Stimulated activated CD4-positive, alpha-beta T cell treated with anti-CD3 and anti-CD28 coated beads, Interleukin-12 subunit alpha, Interleukin-12 subunit beta, amount 100 ng/mL, for 4 hours (primary cell): ENCODE measurements at regions not wholly inside any gene's neighbourhood (a gene's known extent, or its start where the extent isn't known, plus 50 kb on each side); places are given as distances from the start of the nearest gene placed in this dataset.

ENCODE experiments used
- DNase-seq: peaks from one replicate; pipeline ENCODE4 v3.0.0-alpha.2; 2020

DNA sequence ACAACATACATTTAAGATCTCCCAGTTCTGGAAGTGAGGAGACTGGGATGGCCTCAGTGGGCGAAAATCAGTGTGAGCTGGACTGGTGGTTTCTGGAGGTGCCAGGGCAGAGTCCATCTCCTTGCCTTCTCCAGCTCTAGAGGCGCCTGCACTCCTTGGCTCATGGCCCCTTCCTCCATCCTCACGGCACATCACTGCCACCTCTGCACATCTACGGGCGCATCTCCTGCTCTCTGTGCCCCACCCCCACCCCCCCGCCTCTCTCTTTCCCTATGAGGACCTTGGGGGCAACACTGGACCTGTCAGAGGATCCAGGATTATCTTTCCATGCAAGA is 62.8 kb upstream of the DIO3 start:
- DNase-seq = no peak

DNA sequence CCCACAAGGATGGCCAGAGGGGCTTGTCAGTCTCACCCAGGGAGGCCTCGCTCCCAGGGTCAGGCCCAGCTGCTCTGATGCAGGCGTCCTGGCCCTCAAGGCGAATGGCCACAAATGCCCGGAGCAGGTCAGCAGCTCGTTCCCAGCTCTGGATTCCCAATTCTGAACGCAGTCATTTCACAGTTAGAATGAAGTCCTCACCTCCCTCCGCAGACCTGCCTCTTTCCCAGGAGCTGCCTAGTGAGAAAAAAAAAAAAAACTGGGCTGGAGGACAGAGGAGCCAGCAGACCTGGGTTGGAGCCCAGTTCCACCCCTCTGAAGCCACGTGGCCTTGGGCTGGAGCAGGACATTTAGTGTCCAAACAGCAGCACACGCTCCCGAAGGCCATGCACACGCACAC is 62.2 kb upstream of the DIO3 start:
- no peak for DNase-seq

DNA sequence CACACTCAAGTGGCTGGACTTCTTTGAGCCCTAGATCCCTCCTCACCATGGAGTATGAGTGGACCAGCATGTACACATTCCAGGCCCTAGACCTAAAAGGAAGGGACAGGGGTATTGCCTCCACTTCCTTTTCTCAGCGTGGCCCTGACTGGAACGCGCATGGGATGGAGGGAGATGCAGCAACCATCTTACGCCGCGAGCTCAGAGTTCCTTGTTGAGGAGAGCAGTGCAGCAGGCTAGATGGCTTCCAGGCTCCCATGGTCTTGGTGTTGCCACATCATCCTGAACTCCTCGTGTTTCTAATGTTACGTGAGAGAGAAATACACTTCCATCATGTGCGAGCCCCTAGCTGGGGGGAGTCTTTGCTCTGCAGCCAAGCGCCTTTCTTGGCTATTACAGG is 61.8 kb upstream of the DIO3 start:
- no peak for DNase-seq

DNA sequence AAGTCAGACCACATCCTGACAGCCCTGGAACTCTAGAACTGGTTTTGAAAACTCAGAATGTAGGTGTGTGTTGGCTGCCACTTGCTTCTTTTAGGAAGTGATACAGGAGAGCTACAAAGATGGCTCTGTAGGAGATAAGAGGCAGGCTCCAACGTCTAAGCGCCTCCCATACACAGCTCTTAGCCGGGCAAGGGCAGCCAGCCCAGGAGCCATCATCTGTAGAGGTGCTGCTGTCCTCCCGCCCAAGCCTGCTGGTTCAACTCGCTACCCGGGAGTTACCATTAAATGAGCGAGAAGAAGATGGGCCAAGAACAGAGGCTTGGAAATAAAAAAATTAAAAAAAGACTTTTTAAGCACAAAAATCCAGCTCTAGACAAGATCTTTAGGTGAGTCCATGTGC is 61.2 kb upstream of the DIO3 start:
- DNase-seq = no peak

DNA sequence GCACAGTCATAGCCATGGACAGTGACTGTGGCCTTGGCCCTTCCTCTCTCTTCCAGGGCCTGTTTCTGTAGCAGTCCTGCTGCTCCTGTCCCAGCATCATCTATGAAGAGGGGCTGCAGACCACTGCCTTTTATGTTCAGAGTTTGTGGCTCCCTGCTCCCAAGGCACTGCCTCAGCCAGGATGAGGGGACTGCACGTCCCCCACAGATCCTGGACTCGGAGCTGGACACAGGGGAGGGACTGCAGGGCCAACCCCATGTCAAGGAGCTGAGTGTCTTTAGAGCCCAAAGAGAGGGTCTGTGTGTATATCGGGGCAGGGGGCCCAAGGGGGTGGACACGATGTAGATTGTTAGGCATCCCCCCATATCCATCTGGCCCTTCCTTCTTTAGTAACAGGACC is 60.6 kb upstream of the DIO3 start:
- no peak for DNase-seq

DNA sequence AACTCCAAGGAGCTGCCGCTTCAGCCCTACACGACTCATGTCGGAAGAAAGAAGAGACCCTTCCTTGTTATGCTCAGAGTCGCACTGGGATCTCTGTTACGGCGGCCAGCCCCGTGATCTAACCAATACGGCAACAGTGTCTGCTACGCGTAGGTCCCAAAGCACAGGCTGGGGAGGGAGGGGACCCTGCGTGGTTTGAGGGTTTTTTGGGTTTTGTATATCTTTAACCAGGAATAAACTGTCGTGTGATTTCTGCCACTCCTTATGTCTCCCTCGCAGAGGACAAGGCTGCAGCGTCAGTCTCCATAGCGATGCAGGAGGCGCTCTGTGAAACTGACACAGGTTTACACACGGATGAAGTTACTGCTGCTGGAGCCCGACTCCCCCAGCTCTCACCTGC is 60.0 kb upstream of the DIO3 start:
- DNase-seq = no peak

DNA sequence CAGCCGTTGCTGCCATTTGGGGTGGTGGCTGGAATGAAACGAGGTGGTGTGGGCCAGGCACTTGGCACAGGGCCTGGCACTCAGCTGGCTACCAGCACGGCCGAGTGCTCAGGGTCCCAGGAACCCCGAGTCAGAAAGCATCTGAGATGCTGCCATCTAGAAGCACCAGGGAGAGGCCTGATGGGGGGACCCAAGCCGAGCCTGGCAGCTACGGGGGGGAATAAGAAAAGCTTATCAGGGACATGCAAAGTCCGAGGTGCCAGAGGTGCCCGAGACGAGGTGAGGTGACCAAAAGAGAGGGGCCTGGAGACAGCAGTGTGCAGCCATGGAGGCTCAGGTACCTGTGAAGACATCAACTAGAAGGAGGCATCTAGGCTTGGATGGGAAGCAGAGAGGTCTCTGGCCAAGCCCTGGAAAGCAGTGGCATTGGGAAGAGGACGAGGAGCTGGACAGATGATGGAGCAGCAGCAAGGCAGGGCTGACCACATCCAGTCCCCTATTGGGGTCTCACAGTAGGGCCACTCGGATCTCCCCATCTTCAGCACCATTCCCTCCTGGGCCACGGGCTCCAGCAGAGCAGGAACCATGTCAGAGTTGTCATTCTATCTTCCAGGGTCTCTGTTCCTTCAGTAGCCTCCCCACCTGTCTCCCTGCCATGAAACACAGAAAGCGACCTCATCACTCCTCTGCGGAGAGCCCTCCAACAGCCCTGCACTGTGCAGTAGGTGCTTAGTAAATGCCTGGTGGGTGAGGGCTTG is 59.3 kb upstream of the DIO3 start:
- DNase-seq = no peak

DNA sequence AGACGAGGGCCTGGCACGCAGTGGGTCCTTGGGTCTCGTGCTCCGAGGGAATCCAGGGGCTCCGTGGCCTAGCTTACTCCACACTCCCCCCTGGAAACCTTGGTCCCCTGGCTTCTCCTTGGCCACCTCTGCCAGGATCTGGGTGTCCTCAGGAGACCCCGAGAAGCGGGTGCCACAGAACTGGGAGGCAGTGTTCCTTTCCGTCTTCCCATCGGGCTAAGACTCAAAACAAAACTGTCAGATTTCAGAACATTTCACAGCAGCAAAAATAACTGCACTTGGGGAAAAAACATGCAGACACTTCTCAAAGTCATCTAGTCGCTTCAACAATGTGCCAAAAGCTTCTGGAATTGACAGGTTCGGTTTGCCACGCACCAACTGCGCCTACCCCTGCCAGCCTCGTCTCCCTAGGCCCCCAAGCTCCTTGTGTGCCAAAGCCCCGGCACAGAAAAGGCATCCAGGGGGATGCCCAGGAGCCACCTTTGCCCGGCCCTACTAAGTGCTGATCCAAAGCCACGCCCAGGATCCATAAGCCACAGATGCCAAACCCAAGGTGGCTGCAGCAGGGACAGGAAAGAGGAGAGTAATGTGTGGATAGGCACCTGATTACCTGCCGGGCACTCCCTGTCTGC is 58.4 kb upstream of the DIO3 start:
- no peak for DNase-seq

DNA sequence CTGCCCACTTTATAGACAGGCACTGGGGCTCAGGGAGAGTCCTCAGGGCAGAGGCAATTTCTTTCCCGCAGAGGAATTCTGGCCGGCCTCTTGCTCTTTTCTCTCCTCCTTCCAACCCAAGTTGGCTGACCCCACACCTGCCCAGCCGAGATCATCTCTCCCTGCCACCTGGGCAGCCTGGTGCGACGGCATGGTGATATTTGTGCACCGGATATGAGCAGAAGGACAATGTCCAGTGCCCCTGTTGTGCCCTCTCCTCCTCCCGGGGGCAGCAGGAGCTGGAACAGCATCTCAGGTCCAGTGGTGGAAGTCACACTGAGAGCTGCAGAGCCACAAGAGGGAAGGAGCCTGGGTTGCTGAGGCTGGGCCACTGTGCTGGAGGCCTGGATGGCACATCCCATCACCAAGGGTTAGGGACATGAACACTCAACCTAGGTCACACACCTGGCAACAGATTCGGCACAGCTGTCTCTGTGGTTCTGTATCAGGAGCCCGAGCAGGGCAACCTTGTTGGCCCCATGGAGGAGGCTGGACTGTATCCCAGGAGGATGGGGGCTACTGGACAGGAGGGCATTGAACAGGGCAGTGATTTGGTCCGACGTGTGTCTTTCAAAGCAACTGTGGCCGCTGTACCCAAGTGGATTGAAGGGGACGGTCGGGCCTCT is 57.7 kb upstream of the DIO3 start:
- DNase-seq = no peak

DNA sequence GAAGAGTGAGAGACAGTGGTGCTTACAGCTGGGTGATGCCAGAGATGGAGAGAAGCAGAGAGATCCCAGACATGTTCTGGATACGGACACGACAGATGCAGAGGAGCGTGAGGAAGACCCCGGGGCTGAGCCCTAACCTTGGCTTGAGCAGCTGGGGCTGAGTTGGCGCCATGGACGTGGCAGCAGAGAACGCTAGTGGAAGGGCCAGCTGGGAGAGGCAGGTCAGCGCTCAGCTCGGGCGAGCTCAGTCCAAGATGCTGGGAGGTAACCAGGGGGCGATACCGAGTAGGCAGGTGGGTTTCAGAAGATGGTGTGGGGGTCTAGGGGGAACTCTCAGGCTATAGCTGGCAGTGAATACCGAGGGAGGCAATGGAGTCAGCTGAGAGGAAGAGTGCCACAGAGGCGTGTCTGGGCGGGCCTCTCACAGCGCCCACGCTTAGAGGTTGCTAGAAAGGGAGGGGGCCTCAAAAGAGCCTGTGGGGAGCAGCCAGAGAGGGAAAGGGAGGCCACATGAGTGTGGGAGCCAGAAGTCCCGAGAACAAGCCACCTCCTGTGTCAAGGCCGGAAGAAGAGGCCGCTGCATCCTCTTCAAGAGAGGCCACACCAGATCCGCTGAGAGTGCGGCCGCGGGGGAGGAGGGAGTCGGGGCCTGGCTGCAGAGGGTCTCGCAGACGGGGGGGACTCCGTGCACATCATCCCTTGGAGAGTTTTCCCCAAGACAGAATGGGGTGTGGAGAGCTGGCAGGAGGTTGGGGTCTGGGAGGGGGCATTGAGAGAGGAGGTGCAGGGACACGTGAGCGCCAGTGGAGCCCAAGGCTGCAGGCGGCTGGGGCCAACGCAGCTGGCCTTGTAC is 57.0 kb upstream of the DIO3 start:
- no peak for DNase-seq

DNA sequence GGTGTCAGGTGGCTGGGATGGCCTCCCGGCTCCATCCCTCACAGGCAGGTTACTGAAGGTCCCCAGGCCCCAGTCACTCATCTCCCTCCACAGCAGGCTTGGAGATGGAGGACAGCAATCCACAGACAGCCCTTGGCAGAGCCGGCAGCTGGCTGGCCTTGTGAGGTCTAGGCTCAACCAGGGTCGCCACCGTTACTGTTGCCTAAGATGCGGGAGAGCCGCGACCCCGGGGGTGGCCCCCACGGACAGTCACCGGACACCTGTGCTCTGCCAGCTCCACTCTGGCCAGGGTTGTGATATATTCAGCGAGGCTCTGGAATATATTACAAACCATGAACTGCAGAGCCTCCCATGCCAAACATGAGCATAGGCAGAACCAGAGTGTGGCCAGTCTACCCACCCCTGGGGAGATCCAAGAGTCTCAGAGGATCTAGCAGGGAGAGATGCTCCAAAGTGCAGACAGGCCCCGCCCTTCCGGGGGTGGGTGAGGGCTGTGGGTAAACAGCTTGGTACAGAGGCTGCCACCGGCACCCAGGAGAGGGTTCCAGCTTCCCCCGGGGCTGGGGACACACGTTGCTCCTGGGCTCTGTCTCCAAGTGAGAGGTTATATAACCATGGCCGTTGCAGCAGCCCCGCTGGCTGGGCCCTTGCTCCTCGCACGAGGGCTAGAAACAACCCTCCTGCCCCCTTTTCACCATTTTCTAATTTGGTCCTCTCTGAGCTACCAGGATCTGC is 55.9 kb upstream of the DIO3 start:
- no peak for DNase-seq

DNA sequence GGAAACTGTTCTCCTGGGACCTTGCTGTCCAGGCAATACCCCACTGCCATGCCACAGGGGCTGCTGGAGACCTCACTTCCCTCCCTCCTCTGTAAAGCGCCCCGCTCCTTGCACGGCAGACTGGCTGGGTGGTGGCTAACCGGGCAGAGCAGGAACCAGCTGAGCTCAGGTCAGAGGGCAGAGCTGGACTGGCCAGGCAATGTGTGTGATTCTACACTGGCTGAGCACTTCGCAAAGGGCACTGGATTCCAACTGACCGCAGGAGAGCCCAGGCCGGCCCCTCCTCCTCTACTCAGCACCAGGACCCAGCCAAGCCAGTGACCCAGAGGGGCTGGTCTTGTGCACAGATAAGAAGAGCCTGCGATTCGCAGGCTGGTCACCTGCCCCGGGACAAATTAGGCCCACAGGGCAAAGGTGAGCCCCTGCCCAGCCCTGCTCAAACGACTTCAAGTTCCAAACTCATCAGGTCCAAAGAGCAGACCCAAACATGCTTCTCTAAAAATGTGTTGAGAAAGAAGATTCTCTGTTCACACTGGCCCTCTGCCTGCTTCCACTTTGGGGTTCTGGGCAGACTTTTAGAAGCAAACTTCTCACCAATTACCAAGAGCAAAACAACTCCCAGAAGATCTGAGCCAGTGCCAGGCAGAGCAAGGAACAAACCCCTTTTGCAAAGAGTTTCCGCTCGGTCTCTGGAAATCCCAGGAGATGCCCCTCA is 54.9 kb upstream of the DIO3 start:
- no peak for DNase-seq

DNA sequence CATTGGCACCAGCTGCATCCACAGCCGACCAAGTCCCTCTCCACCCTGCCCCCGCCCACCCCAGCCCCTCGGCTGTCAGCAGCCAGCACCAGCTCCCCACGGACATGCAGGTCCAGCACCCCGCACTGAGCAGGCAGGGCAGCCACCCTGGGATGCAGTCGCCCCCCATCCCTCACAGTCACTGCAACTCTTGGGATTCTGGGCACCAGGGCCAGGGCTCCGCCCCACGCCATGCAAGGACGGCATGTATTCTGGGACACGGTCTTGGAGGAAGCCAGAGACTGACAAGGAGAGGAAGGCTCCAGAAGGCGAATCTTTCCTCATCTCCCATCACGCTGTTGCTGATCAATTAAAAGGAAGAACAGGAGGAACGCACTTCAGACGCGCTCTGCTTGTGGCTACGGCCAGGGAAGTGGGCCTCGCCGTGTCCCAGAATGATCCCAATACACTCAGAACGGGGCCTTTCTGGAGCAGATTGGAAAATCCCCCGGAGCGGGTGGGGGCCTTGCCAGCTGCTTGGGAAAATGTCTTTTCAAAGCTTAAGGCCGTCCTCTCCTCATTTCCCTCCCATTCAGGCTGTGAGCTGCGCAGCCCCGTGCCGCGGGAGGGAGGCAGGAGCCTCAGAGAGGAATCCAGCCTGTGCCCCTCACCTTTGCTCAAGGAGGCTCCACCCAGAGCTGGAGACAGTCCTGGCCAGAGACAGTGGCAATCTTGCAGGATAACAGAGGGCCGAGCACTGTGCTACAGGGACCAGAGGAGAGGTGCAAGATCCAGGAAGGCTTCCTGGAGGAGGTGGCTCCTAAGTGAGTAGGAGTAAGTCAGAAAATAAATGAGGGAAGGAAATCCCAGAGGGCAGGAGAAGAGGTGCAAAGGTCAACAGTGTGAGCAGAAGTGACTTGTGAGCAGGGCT is 54.1 kb upstream of the DIO3 start:
- DNase-seq = no peak

DNA sequence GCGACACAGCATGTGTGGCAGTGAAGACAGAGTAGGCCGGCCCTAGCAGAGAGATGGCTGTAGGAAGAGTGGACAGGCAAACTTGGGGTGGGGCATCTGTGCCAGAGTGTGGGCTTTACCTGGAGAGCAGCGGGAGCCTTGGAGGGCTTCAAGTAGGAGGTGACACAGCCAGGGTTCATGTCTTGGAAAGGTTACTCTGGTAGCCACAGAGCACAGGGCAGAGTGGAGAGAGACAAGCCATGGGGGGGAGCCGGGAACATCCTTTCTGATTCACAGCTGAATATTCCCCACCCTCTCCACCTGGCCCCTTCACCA is 53.5 kb upstream of the DIO3 start:
- no peak for DNase-seq

DNA sequence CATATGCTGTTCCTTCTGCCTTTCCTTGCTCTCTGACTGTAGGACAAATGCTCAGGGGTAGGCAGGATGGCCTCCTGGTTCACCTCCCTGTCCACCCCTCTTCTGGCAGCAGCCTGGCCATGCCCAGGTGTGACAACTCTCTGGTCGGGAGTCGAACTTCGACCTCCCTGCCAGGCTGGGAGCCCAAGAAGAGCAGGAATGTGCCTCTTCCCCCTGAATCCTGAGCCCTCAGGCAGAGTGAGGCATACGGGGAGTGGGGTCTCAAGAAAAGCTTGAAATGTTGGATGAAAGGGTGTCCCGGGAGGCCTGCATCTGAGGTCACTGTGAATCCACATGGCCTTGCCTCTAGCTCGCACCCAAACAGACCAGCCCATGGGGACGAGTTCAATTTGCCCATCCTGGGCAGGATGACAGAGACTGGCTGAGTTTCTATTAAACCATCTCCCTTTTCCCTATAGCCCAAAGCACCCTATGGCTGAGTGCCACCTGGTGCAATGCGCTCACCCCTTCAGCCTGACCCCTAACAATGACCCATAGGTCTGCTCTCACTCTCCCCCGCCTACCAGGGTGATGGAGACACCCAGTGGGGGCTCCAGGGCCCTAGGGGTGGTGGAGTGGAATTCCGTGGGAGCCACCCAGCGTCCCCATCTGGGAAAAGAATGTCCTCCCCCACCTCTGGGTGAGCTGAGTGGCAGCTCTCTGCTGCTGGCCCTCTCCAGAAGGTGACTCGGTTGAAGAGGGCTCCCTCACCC is 52.9 kb upstream of the DIO3 start:
- no peak for DNase-seq

DNA sequence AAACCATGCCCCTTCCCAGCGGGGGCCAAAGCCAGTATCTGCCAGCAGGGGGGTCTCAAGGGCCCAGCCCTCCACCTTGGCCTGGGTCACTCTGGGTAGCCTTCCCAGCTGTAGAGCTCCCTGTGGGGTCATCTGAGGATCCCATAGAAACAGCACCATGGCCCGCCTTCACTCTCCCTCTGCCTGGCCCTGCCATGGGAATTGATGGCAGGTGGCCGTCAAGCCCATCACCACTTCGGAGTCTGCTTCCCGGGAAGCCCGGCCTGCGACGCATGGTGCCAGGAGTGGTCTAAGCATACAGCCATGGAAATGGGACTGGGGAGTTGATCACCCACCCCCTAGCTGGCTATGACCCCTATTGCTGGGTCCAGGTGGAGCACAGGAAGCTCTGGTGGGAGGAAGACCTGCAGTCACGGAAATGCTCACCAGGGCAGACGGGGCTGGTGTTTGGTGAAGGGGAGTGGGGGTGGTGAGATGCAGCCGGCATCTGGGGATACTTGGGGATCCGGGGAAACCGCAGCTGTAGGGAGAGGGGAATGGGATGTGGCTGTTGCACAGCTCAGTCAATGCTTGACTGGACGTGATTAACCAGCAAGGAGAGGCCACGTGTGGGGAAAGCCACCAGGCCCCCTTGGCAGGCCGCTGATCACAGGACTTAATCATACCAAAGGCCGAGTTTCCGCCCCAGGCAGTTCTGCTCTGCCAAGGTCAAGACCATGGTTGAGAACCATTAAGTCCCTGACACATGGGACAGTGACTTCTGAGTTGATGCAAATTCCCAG is 52.2 kb upstream of the DIO3 start:
- no peak for DNase-seq

DNA sequence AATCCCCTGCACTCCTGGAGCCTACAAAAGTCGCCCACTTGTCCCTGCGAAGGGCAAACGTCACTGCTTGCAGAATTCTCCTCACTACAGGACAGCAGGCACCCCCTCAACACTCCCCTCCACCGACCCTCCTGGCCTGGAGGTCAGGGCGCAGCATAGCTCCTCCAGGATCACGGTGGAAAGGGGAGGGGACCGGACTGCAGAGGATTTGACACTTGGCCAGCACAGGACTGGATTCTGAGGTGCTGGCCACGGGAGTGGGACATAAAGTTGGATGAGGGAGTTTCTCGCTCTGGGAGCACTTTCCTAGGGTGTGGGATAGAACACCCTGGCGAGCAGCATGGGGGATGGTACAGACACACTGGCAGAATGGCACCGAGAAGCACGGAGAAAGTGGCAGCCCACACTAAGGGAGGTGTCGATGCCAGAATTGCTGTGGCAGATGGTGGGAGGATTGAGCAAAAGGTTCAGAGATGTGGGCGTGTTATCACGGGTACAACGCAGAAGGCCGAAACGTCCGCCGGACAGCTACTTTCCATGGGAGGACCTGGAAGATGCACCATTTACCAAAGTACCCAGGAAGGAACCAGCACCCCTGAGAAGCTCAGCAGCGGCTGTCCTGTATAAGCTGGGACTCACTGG is 51.4 kb upstream of the DIO3 start:
- no peak for DNase-seq

DNA sequence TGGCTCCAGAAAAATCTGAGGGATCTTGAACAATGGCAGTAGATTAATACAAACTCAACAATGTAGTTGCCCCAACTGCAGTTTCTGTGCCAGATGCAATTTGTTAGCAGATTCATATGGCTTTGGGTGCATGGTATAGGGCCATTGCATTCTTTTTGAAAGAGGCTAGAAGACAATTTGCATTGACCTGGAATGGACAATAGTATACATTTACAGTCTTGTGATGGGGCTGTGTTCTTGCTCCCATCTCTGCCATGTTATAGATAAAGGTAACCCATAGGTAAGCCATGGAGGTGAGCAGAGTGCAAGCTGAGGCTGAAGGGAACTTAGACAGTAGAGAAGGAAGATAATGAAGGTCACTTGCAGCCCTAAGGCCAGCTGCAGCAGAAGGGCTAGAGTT is 50.1 kb upstream of the DIO3 start:
- no peak for DNase-seq
